T-helper 2 cell treated with Interferon-gamma antibody and Interleukin-4, amounts not matched to agents 5 μg/mL and 100 μg/mL, for 36 hours (primary cell): ENCODE measurements at regions not wholly inside any gene's neighbourhood (a gene's known extent, or its start where the extent isn't known, plus 50 kb on each side); places are given as distances from the start of the nearest gene placed in this dataset.

ENCODE experiments used
- DNase-seq: peaks from one replicate; pipeline ENCODE4 v3.0.0; 2021; ENCODE audit warnings: low spot score
- H3K27ac Mint-ChIP-seq: one replicate; pipeline ENCODE4 v1.8.0; 2021; ENCODE audit warnings: mild to moderate bottlenecking, mixed read lengths
- H3K27me3 Mint-ChIP-seq: one replicate; pipeline ENCODE4 v1.8.0; 2021; ENCODE audit warnings: low read depth, mixed read lengths
- H3K36me3 Mint-ChIP-seq: one replicate; pipeline ENCODE4 v1.8.0; 2021; ENCODE audit warnings: low read depth, mixed read lengths
- H3K4me1 Mint-ChIP-seq: one replicate; pipeline ENCODE4 v1.8.0; 2021; ENCODE audit warnings: low read depth, mixed read lengths
- H3K4me3 Mint-ChIP-seq: one replicate; pipeline ENCODE4 v1.8.0; 2022; ENCODE audit warnings: mild to moderate bottlenecking, moderate library complexity, mixed read lengths
- H3K9me3 Mint-ChIP-seq: one replicate; pipeline ENCODE4 v1.8.0; 2021; ENCODE audit warnings: mixed read lengths

DNA sequence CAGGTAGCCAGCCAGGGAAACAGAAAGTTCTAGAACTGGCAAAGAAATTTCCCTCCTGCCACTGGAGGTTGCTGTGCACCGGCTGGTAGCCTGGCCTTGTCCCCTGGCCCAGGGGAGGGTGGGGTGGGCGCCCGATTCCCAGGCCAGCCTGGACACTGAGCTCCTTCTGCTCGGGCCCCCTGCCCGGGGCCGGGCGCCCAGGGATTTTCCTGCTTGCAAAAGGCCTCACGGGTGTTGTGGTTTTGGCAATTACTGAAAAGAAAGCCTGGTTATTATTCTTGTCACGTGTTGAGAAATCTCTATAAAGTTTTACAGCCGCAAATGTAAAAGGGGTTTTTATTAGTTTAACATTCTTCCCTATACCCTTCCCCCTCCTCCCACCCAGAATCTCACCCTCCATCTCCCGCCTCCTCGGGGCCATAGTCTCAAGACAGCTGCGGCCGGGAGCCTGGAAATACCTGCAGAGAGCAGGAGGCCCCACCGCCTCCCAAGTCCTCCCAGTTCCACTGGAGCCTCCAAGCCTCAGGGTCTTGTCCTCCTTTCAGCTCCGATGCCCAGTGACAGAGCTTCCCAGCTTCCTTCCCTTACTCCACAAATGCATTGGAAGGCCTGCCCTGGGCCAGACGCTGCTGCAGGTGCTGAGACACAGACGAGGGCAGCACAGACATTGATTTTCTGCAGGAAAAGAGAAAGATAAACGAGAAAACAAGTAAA lies 1515.6 kb downstream of the TBC1D22A start:
- Mint-ChIP-seq H3K27me3 (no peaks in the 10 kb centered on the region), H3K9me3 (no peaks in the 10 kb centered on the region), H3K4me1 (no peaks in the 10 kb centered on the region), H3K36me3 (no peaks in the 10 kb centered on the region), H3K27ac (no peak overlapping the region), H3K4me3 (no peak overlapping the region)
- DNase-seq = no peak

DNA sequence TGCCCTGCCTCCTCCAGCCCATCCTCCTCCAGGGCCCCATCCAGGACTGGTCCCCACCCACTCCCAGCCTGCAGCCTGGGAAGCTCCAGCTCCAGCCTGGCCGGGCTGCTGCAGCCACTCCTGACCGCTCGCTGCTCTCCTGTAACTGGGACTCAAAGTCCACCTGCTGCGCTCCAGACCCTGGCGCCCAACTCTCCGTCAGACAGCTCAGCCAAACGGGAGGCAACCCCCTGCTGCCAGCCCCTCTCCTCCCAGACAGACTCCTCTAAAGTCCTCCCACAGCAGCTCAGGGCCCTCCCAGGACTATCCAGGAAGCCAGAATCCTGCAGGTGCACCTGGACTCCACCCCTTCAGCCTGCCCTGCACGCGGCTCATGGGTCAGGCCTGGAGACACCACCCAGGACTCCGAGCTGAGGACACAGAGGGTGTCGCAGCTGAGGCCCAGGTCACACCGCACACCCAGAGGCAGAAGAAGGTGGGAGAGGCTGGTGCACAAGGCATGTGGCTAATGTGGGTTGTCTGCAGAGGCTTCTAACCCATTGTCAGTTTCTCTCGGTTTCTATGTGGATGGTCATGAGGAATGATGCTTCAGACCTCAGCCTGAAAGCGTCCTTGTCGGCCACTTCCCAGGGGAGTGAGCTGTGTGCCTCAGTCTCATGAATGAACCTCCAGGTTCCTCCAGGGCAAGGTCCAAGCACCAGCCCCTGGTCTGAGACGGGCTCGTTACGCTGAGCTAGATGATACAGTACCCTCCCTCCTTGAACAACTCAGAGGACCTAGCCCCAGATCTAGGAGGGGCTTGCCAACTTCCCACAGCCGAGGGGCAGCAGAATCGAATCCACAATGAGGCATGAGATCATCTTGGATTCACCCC lies 1514.8 kb downstream of the TBC1D22A start:
- no peaks in the 10 kb centered on the region for H3K9me3 Mint-ChIP-seq
- H3K4me1 Mint-ChIP-seq = no peaks in the 10 kb centered on the region
- no peak overlapping the region for H3K4me3 Mint-ChIP-seq
- no peaks in the 10 kb centered on the region for H3K27me3 Mint-ChIP-seq
- no peak for DNase-seq
- no peak overlapping the region for H3K27ac Mint-ChIP-seq
- H3K36me3 Mint-ChIP-seq = no peaks in the 10 kb centered on the region

DNA sequence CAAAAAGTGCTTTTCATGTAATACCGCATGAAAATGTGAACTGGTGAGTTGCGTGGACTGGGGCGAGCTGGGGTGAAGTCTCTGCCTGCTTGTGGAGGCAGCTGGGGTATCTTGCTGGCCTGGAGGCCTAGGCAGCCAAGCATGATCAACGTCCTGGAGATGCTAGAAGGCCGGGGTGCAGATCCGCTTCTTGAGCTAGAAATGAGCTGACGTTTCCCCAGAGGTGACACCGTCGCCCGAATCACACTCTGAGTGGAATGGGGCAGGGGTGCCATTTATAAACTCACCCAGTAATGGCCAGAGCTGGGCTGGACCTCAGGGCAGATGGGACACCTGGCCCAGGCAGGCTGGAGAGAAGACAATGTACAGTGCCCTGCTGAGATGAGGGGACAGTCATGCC lies 1513.0 kb downstream of the TBC1D22A start:
- no peaks in the 10 kb centered on the region for H3K36me3 Mint-ChIP-seq
- no peaks in the 10 kb centered on the region for H3K9me3 Mint-ChIP-seq
- no peaks in the 10 kb centered on the region for H3K27me3 Mint-ChIP-seq
- H3K4me3 Mint-ChIP-seq = no peak overlapping the region
- H3K4me1 Mint-ChIP-seq = no peaks in the 10 kb centered on the region
- no peak for DNase-seq
- no peak overlapping the region for H3K27ac Mint-ChIP-seq

DNA sequence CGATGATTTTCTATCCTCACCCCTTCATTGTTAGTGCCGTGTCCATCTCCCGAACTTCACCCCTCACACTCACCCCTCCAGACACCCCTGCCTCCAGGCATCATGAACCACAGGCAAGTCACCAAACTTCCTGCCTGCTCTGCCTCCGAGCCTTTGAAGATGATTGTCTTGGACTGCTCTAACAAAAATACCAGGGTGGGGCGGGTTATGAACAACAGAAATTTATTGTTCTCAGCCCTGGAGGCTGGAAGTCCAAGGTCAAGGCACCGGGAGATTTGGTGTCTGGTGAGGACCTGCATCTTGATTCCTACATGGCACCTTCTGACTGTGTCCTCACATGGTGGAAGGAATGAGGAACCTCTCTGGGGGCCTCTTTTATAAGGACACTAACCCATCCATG lies 1508.3 kb downstream of the TBC1D22A start:
- no peaks in the 10 kb centered on the region for H3K9me3 Mint-ChIP-seq
- H3K36me3 Mint-ChIP-seq = no peaks in the 10 kb centered on the region
- no peak for DNase-seq
- H3K4me1 Mint-ChIP-seq = no peaks in the 10 kb centered on the region
- no peaks in the 10 kb centered on the region for H3K27me3 Mint-ChIP-seq
- H3K27ac Mint-ChIP-seq = no peak overlapping the region
- no peak overlapping the region for H3K4me3 Mint-ChIP-seq

DNA sequence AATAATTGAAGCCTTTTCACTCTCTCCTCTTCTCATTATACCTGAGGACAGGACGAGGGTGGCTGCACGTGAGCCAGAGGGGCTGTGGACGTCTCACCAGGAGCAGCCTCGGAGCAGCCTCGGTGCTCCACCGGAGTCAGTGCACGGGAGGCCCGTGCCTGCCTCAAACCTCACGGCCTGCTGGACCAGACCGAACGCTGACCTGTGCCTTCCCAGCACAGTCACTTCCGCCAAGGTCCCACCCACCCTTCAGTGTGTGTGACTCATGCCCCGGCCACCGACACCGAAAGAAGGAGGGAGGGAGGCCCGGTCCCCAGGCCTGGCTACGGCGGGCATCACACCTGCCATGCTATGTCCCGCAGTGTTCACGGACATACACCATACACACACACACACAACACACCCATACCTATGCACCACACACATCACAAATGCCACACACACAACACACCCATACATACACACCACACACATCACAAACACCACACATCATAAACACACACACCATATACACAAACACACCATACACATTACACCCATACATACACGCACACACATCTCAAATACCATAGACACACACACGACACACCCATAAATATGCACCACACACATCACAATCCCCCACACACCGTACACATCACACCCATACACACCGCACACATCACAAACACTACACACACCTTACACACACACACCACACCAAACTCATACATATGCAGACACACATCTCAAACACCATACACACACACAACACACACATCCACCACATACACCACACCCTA lies 1506.5 kb downstream of the TBC1D22A start:
- Mint-ChIP-seq H3K27ac (no peak overlapping the region), H3K4me3 (no peak overlapping the region), H3K9me3 (no peaks in the 10 kb centered on the region), H3K27me3 (no peaks in the 10 kb centered on the region), H3K36me3 (no peaks in the 10 kb centered on the region), H3K4me1 (no peaks in the 10 kb centered on the region)
- DNase-seq = no peak

DNA sequence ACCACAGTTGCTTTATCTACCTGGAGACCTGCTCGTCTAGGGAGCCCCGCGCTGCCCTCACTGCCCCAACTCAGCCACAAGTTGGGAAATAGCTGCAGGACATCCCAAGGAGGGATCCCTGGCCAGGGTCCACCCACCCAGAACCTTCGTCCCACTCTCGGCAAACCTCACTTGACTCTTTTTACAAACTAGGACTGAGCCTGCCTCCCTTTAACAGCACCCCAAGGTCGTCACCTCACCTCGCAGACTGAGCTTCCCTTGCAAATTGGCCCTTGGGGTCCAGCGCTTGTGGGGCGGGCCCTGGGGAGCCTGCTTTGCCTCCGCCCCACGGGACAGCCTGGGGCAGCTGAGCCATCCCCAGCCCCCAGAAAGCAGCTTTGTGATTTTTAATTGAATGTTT lies 1505.8 kb downstream of the TBC1D22A start:
- no peak for DNase-seq
- Mint-ChIP-seq H3K27me3 (no peaks in the 10 kb centered on the region), H3K4me3 (no peak overlapping the region), H3K27ac (no peak overlapping the region), H3K4me1 (no peaks in the 10 kb centered on the region), H3K36me3 (no peaks in the 10 kb centered on the region), H3K9me3 (no peaks in the 10 kb centered on the region)

DNA sequence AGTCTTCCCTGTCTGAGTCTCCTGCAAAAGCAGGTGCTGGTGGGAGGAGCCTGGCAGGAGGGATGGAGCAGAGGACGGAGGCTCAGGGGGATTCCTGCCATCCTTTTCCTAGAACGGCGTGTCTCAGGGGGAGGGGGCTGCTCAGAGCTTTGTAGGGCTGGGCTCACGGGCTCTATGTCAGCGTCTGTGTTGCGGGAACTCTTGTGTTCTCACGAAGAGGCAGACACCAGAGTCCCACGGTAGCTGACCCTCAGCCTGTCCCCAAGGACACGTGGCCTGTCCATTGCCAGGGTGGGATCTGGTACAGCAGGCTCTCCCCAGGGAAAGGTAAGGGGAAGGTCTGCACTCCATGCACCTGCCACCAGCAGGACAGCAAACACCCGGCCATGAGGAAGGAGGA lies 1505.2 kb downstream of the TBC1D22A start:
- Mint-ChIP-seq H3K4me1 (no peaks in the 10 kb centered on the region), H3K9me3 (no peaks in the 10 kb centered on the region), H3K27me3 (no peaks in the 10 kb centered on the region), H3K36me3 (no peaks in the 10 kb centered on the region), H3K27ac (no peak overlapping the region), H3K4me3 (no peak overlapping the region)
- DNase-seq = no peak

DNA sequence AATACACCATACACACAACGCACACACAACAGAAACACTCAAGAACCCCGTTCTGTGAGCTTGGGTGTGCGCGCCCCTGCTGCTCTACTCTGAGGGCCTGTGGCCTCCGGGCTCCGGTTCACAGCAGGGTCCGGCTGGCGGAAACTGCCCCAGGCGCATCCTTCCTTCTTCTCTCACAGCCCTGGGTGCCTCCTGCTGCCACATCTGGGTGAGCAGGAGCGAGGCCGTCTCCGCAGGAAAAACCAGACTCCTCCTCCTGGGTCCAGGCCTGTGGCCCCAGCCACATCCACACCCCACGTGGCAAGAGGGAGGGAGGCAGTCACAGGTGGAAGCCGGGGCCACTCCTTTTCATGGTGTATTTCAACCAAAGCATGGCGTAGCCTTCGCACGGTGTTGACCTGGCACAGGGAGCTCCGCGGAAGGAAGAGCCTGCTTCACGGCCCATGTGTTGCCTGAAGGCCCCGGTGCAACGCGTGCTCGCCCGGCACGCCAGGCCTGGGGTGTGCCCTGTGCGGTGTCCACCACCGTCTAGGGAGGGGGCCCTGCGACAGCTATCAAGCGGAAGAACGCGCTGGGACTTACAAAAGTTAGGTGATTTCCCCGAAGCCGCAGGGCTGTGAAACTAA lies 1502.7 kb downstream of the TBC1D22A start:
- Mint-ChIP-seq H3K36me3 (no peaks in the 10 kb centered on the region), H3K4me1 (no peaks in the 10 kb centered on the region), H3K9me3 (no peaks in the 10 kb centered on the region), H3K27ac (no peak overlapping the region), H3K27me3 (no peaks in the 10 kb centered on the region), H3K4me3 (no peak overlapping the region)
- no peak for DNase-seq

DNA sequence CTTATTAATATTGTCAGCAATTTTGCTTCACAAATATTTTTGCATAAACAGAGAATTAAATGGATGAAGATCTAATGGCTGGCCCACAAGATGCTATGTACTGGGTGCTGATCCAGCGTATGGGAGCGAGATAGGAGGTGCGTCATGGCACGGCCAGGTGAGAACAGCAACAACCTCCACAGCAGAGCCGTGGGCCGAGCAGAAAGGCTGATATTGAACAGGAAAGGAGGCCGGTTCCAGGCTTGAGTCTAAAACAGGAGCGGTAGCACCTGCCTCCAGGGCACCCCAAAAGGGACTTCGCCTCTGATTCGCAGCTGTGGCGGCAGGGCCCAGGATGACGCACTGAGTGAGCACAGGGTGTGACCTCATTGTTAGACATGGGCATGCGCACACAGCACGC lies 1502.1 kb downstream of the TBC1D22A start:
- Mint-ChIP-seq H3K4me1 (no peaks in the 10 kb centered on the region), H3K4me3 (no peak overlapping the region), H3K9me3 (no peaks in the 10 kb centered on the region), H3K36me3 (no peaks in the 10 kb centered on the region), H3K27ac (no peak overlapping the region), H3K27me3 (no peaks in the 10 kb centered on the region)
- DNase-seq = no peak

DNA sequence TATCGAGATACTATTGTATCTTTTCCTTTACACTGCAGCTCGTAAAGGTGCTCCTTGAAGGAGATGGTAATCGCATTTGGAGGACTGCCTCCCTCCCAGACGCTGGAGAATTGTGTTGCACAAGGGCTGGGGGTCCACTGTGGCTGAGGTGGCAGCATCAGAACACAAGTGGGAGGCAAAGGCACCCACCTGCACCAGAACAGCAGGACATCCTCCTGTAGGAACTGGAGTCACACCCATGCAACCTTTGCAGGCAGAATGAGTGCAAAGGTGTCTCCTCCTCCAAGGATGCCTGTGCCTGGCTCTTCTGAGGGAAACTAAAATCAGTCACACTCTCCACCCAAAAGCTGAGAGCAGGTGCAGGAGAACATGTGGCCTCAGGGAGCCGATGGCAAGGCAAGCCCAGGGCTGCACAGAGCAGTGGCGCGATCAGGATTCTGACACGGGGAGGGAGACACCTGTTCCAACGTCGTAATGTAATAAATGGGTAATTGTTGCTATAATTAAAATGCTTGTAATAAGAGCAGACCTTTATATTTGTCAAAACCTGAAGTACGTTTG lies 1501.4 kb downstream of the TBC1D22A start:
- Mint-ChIP-seq H3K4me1 (no peaks in the 10 kb centered on the region), H3K36me3 (no peaks in the 10 kb centered on the region), H3K27ac (no peak overlapping the region), H3K27me3 (no peaks in the 10 kb centered on the region), H3K4me3 (no peak overlapping the region), H3K9me3 (no peaks in the 10 kb centered on the region)
- DNase-seq = no peak

DNA sequence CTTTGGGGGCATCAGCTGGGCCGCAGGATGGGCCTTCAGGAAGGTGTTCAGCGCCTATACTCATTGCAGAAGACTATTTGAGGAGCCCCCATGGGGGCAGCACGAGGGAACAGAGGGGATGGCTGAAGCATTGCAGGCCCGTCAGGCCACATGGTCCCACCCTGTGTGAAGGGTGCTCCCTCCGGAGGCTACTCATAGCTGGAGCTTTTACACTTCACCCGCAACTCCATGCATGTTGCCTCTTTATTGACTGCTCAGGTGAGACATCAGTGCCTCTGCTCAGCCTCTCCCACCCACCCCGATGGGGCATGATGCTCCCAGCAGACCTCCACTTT lies 1500.9 kb downstream of the TBC1D22A start:
- no peak overlapping the region for H3K4me3 Mint-ChIP-seq
- H3K4me1 Mint-ChIP-seq = no peaks in the 10 kb centered on the region
- no peak for DNase-seq
- H3K36me3 Mint-ChIP-seq = no peaks in the 10 kb centered on the region
- H3K9me3 Mint-ChIP-seq = no peaks in the 10 kb centered on the region
- no peak overlapping the region for H3K27ac Mint-ChIP-seq
- no peaks in the 10 kb centered on the region for H3K27me3 Mint-ChIP-seq

DNA sequence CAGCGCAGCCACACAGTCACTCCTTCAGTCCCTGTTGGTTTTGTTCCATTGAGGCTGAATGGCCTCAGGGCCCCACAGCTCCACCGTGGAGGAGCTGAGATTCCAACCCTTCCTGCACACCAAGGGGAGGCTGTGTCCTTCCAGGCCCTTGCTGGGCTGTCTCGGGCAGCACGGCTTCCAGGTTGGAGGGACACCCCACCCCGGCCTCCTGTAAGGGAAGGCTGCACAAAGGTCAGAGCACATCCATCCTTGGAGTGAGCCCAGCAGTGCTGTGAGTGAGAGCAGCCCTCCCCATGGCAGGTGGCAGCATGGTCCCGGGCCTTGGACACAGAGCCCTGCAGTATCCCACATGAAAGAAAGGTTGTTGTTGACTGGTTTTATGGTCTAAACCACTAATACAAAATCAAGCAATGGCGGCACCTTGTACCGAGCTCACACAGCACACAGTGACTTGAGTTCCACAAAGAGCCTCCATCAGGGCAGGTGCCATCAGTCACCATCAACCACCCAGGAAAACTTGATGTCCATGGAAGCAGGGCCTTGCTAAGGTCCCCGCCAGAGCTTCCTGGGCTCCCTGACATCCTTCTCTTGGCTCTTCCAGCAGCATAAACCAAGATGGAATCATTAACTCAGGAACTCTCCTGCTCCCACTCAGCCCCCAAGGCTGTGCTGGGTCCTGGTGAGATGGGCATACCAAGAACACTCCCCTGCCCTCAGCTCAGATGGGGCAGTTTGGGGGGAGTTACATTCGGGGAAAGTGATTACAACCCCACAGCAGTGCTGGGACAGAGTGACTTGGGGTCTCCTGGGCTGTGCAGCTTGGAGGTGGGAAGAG lies 1500.4 kb downstream of the TBC1D22A start:
- Mint-ChIP-seq H3K27ac (no peak overlapping the region), H3K4me3 (no peak overlapping the region), H3K36me3 (no peaks in the 10 kb centered on the region), H3K4me1 (no peaks in the 10 kb centered on the region), H3K27me3 (no peaks in the 10 kb centered on the region), H3K9me3 (no peaks in the 10 kb centered on the region)
- no peak for DNase-seq

DNA sequence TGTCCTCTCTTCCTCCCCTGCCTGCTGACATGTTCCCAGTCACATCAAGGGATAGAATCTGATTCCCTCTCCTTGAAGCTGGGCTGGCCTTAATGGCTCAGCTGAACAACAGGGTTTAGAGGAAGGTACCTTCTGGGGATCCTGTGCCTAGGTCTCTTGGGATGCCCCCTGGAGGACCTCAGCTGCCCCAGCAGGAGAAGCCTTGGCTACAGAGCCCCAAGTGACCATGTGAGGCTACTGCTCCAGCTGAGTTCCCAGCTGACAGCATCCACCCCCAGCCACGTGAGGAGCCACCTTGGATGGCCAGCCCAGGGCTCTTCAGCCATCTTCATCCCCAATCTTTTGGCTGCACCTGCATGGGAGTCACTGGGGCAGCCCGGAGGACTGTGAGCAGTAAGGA lies 1499.3 kb downstream of the TBC1D22A start:
- no peaks in the 10 kb centered on the region for H3K36me3 Mint-ChIP-seq
- no peaks in the 10 kb centered on the region for H3K4me1 Mint-ChIP-seq
- no peak overlapping the region for H3K27ac Mint-ChIP-seq
- no peak for DNase-seq
- no peak overlapping the region for H3K4me3 Mint-ChIP-seq
- no peaks in the 10 kb centered on the region for H3K27me3 Mint-ChIP-seq
- H3K9me3 Mint-ChIP-seq = no peaks in the 10 kb centered on the region
